GM18858 (cell line): ENCODE measurements at regions not wholly inside any gene's neighbourhood (a gene's known extent, or its start where the extent isn't known, plus 50 kb on each side); places are given as distances from the start of the nearest gene placed in this dataset.

ENCODE experiments used
- ATAC-seq: cut with Tn5 transposase; IDR thresholded peaks from one replicate; pipeline ENCODE4 v1.9.1; 2021; ENCODE audit not compliant: unreplicated experiment

- no peak for ATAC-seq
Measured at GRCh38 chr6:163831736-163832135, 417.2 kb downstream of the QKI start.

DNA sequence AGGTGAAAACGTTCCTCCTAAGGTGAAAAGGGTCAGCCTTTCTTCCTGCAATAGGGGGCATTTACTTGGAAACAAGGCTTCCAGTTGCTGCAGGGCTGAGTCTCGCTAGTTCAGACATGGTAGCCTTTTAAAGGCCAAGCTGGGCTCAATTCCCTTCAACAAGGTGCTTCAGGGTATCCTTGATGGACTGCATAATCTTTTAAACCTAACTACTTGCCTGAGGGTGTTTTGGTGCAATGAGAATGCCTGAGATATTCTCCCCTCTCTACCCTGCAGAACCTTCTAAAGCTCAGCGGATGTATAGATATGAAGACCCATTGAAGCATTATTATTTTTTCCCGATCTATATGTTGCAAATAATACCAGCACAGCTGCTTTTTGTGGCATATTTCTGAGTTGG lies 416.1 kb downstream of the QKI start:
- no peak for ATAC-seq

DNA sequence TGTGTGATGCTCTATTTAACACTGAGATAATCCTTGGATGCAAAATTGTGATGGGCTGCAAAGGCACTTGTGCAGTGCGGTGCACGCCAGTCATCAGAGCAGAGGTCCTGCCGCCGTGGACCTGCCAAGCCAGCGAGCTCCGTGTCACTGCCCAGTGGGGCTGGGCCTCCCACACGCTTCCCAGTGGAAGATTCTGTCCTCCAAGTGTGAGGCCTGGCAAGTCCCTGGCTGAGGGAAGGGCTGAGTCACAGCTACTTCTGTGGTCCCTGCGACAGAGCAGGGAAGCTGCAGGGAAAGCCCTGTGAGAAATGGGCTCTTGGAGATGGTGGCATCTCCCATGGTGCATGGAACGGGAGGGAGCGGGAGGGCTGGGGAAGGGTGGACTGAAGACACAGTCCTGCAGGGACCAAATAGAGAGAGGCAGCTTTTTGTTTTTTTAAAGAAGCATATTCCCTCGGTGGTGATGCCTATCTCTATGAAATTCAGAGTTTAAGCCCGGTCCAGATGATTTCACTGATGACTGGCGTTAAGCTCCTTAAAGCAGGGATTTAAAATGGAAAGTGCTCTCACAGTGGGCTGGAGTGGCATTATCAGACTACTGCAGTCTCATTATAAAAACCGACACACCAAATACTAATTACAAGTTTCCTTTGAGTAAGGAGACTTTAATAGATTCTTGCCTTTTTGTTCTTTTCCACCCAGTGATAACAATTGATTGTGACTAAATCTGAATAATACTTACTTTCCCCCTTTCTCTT lies 413.7 kb downstream of the QKI start:
- no peak for ATAC-seq

DNA sequence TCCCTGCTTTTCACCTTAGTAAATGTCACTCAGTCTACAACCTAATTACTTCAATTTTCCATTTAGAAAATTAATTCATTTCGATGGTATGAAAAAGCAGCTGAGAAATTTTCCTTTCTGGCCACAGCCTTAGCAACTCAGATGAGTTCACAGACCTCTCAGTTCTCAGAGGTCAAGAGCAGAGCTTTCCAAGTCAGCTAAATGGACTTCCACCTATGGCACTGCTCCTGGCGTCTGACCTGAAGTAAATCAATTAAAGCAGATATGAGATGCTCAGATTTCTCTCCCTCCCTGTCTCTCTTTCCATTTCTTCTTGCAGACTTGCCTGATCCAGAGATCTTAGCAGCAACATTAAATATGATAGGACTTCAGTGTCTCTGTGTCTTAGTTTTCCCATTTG lies 412.6 kb downstream of the QKI start:
- no peak for ATAC-seq

- no peak for ATAC-seq
Measured at GRCh38 chr6:163826629-163827028, 412.1 kb downstream of the QKI start.

GRCh38 chr6:163825033-163825432 lies 410.5 kb downstream of the QKI start:
- ATAC-seq: no peak

DNA sequence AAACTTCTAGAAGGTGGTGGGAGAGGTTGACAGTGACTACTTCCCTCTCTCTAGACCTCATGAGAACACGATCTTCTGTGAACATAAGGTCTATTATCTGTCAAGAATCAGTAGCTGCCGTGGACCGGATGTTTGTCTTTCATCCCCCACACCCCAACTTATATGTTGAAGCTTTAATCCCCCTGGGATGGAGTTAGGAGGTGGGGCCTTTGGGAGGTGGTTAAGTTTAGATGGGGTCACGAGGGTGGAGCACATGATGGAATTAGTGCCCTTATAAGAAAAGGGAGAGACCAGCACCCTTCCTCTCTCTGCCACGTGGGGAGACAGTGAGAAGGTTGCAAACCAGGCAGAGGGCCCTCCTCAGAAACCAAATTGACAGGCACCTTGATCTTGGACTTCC lies 409.1 kb downstream of the QKI start:
- ATAC-seq: no peak

- ATAC-seq: no peak
Measured at GRCh38 chr6:163820745-163821458, 406.4 kb downstream of the QKI start.

GRCh38 chr6:163820171-163820570 lies 405.7 kb downstream of the QKI start:
- ATAC-seq: no peak

GRCh38 chr6:163818719-163819118 lies 404.2 kb downstream of the QKI start:
- ATAC-seq: no peak

- no peak for ATAC-seq
Measured at GRCh38 chr6:163816441-163816840, 401.9 kb downstream of the QKI start.

DNA sequence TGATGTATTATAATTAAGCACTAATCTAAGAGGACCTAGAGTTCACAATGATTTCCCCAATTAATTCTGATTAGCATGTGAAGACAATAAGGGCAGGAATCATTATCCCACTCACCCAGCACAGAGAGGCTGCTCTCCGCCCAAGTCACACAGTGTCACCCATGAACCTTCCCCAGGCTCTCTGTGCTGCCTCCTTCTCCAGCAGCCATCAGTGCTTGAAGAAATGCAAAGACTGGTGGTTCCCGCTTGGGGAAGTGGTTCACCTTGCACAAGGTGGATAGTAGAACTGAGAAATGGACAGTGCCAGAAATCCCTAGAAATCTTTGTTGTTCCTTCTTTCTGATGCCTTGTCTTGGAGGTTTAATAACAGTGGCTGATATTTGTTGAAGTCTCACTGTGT lies 401.3 kb downstream of the QKI start:
- no peak for ATAC-seq

GRCh38 chr6:163814494-163815364 lies 400.2 kb downstream of the QKI start:
- peak; percentile 89 for ATAC-seq

GRCh38 chr6:163813979-163814493 lies 399.5 kb downstream of the QKI start:
- peak; percentile 37 for ATAC-seq

GRCh38 chr6:163811317-163811716 lies 396.8 kb downstream of the QKI start:
- no peak for ATAC-seq

- ATAC-seq: no peak
Measured at GRCh38 chr6:163809364-163809763, 394.8 kb downstream of the QKI start.

- no peak for ATAC-seq
Measured at GRCh38 chr6:163808871-163809270, 394.4 kb downstream of the QKI start.

DNA sequence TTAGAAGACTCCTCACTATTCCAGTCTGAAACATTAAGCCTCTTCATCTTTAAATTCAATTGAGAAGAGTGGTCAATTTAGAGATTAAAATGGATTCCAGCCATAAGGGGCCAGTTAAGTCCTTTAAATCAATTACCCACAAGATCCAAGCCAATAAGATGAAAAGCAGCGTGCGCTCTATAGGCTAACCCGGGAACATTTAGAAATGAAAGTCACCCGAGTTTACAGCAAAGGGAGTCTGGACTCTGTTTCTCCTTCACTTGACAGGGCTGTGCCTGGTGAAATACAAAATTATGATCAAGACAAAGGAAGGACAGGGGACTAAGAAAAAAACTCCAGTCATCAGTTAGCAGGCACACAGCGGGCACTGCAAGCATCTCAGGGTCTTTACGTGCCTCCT lies 393.7 kb downstream of the QKI start:
- ATAC-seq: no peak

GRCh38 chr6:163806755-163807499 lies 392.4 kb downstream of the QKI start:
- ATAC-seq: no peak

DNA sequence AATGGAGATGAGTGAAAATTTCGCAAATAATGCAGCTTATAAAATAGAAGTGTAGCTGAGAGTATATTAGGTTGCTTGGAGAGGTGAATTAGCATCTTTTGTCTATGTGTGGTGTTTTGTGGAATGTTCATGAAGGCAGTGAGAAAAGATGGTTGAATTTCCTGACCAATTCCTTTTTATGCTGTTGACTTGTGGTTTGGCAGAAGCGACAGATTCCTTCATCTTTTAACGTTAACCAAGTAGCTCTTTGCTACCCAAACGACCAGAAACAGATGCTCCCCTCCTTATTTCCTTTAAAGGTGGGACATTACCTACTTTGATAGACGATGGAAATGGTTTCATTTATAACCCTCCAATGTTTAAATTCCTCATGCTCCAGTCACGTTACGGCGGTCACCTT lies 390.5 kb downstream of the QKI start:
- no peak for ATAC-seq

- no peak for ATAC-seq
Measured at GRCh38 chr6:163802267-163802666, 387.7 kb downstream of the QKI start.
